SJCRH30 (cell line): ENCODE measurements at regions not wholly inside any gene's neighbourhood (a gene's known extent, or its start where the extent isn't known, plus 50 kb on each side); places are given as distances from the start of the nearest gene placed in this dataset.

Experiments used
- DNase-seq, 2 experiments: peaks; one replicate each; pipeline ENCODE4 v3.0.0-alpha.2; 2015 to 2020
- H3K27ac ChIP-seq: fragments of 250-450 bp; sonication (Bioruptor Pico); 2 replicates; pipeline ENCODE4 v1.5.1; 2020; ENCODE audit warnings: mild to moderate bottlenecking, moderate library complexity
- H3K27me3 ChIP-seq: fragments of 250-450 bp; sonication (Bioruptor Pico); 2 replicates; pipeline ENCODE4 v1.5.1; 2020; ENCODE audit warnings: mild to moderate bottlenecking, moderate library complexity
- H3K36me3 ChIP-seq: fragments of 250-450 bp; sonication (Bioruptor Pico); 2 replicates; pipeline ENCODE4 v1.5.1; 2020; ENCODE audit warnings: mild to moderate bottlenecking, moderate library complexity
- H3K4me1 ChIP-seq: fragments of 250-450 bp; sonication (Bioruptor Pico); 2 replicates; pipeline ENCODE4 v1.5.1; 2020; ENCODE audit warnings: mild to moderate bottlenecking, moderate library complexity
- H3K4me3 ChIP-seq: fragments of 250-450 bp; sonication (Bioruptor Pico); 2 replicates; pipeline ENCODE4 v1.5.1; 2020; ENCODE audit warnings: mild to moderate bottlenecking, moderate library complexity
- H3K9me3 ChIP-seq: fragments of 250-450 bp; sonication (Bioruptor Pico); replicated peaks from 2 replicates; pipeline ENCODE4 v1.5.1; 2020; ENCODE audit warnings: mild to moderate bottlenecking, moderate library complexity

DNA sequence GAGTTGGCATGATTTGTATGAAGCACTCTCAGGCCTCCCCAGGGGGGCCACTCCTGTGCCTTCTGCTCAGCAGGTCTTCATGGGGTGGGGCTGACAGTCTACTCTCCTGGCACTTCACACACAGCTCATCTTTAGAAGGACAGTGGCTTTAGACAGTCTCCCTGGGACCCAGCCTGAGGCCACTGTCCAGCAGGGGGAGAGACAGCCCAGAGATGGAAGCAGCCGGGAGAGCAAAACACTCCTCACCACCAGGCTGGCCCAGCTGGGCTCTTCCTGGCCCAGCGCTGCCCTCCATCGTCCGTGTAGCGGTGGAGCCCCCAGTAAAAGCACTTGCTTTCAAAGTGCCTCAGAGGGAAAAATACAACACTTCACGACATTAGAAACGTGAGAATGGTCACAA is 62.0 kb upstream of the CRHR1 start:
- H3K4me3 ChIP-seq = no peak overlapping the region
- H3K36me3 ChIP-seq = no peaks in the 10 kb centered on the region
- 0 out of 2 replicates have a peak, but pooled peaks cover 5% of the 10 kb centered on the region for H3K9me3 ChIP-seq
- peaks cover 17% of the 10 kb centered on the region; the same call in 1 of the 2 replicates for H3K27me3 ChIP-seq
- H3K4me1 ChIP-seq = no peaks in the 10 kb centered on the region
- DNase-seq = peak; percentile 7 to 26
- H3K27ac ChIP-seq = no peak overlapping the region

DNA sequence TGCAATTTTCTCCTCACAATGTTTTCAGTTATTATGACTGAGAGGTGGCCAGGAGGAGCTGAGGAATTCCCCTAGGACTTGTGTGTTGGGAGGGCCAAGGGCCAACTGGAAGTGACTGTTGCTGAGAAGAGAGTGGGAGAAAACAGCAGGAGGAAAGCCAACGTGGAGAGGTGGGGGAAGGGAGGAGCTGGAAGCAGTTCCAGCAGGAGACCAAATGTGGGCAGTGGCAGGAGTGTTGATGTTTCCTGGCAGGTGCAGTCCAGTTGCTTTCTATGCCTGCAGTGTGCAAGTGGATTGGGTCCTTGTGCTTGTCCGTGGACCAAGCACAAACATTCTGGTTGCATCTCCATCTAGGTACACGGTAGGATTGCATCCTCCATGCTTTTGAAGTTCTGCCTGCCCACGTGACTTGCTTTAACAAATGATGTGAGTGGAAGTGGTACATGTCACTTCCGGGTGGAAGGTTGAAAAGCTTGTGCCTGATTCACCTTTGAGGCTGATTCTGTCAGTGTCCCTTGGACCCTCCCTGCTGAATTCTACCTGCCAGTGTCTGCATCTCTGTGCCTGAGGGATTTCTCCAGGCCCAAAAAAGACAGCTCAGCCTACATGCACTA is 54.7 kb upstream of the CRHR1 start:
- Histone ChIP-seq H3K27ac (no peak overlapping the region), H3K27me3 (no peaks in the 10 kb centered on the region; the same call in 1 of the 2 replicates), H3K4me3 (no peak overlapping the region), H3K9me3 (0 out of 2 replicates have a peak, but pooled peaks cover under 1% of the 10 kb centered on the region), H3K4me1 (no peaks in the 10 kb centered on the region), H3K36me3 (no peaks in the 10 kb centered on the region)
- DNase-seq = peak; percentile 30 to 62

DNA sequence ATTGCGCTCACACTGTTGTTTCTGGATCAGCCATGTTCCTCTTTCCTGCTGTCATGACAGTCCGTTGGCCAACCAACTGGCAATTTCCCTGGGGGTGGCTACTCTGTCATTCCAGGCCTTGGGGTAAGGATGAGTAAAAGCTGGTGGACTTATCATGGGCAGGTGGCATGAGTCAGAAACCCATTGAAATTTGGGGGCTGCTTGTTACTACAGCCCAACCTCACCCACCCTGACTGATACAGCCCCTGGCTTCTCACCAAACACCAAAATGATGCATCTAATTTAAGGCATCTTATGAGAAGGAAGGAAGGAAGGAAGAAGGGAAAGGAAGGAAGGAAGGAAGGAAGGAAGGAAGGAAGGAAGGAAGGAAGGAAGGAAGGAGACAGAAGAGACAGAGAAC is 53.9 kb upstream of the CRHR1 start:
- Histone ChIP-seq H3K27me3 (no peaks in the 10 kb centered on the region; the same call in 1 of the 2 replicates), H3K36me3 (no peaks in the 10 kb centered on the region), H3K9me3 (no peaks in the 10 kb centered on the region), H3K27ac (no peak overlapping the region), H3K4me1 (no peaks in the 10 kb centered on the region), H3K4me3 (no peak overlapping the region)
- no peak for DNase-seq

DNA sequence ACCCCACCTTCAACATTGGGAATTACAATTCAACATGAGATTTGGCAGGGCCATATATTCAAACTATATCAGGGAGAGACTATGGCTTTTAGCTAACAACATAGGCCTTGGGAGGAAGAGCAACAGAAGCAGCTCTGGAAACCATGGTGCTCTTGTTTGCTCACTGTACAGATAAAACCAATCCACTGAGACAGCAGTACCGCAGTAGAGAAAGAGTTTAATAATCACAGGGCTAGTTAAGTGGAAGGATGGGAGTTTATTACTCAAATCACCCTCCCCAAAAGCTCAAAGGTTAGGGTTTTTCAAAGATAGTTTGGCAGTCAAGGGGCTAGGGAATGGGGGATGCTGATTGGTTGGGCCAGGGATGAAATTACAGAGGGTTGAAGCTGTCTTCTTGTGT is 52.7 kb upstream of the CRHR1 start:
- Histone ChIP-seq H3K36me3 (no peaks in the 10 kb centered on the region), H3K27me3 (no peaks in the 10 kb centered on the region; the same call in 1 of the 2 replicates), H3K27ac (no peak overlapping the region), H3K4me1 (no peaks in the 10 kb centered on the region), H3K9me3 (no peaks in the 10 kb centered on the region), H3K4me3 (no peak overlapping the region)
- no peak for DNase-seq

DNA sequence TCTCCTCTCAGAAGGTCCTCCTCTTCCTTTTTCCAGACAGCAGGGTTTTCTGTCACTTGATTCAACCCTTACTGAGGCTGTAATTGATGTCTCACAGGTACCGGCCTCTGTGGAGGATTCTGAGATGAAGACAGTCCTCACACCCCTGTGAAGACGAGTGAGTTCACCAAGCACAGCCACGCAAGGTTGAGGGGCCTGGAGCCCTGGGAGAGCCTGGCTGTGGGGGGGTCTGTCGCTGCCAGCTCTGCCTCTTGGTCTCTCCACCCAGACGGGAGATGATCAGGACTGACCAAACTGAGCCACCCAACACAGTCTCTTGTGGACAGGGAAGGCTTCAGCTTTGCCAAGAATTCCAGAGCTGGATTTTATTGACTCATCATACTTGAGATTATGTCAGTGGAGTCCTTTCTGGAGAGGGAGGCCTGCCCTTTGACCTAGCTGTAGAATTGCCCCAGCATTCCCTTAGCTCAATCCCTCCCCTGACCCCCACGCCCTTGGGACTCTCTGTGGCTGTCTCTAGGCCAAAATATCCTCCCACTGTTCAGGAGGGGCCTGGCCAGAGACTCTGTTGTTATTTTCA is 51.1 kb upstream of the CRHR1 start:
- H3K27me3 ChIP-seq = 0 out of 2 replicates have a peak, but pooled peaks cover 2% of the 10 kb centered on the region
- no peak overlapping the region for H3K4me3 ChIP-seq
- H3K4me1 ChIP-seq = no peaks in the 10 kb centered on the region
- no peak for DNase-seq
- H3K36me3 ChIP-seq = no peaks in the 10 kb centered on the region
- H3K9me3 ChIP-seq = no peaks in the 10 kb centered on the region
- no peak overlapping the region for H3K27ac ChIP-seq

DNA sequence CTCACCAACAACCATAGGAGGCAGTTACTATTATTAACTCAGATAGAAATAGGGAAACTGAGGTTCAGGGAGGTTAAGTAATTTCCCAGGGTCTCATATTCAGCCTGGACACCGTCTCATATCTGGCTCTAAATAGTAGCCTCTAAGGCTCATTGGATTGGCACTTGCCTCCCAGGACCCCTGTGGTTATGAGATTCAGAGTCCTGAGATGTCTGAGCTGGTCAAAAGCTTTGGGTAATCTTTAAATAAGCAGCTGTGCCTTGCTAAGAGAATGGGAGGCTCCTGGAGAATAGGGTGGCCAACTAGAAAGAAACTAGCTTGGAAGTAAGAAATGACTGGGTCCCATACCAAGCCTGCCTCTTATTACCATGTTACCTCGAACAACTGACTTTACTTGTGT is 50.3 kb upstream of the CRHR1 start:
- DNase-seq = no peak
- no peaks in the 10 kb centered on the region for H3K4me1 ChIP-seq
- no peaks in the 10 kb centered on the region for H3K36me3 ChIP-seq
- H3K9me3 ChIP-seq = no peaks in the 10 kb centered on the region
- H3K27ac ChIP-seq = no peak overlapping the region
- H3K27me3 ChIP-seq = 0 out of 2 replicates have a peak, but pooled peaks cover 2% of the 10 kb centered on the region
- H3K4me3 ChIP-seq = no peak overlapping the region
